ENCODE measurements at regions not wholly inside any gene's neighbourhood (a gene's known extent, or its start where the extent isn't known, plus 50 kb on each side); places are given as distances from the start of the nearest gene placed in this dataset.

GRCh38 chr18:10122988-10123950, 209.5 kb downstream of the VAPA start:
- no peak for TF ChIP-seq CTCF (IDR thresholded peaks at IDR 0.05; ENCODE audit: low read depth, low read length, poor library complexity, severe bottlenecking)
- no peak for TF ChIP-seq EZH2phosphoT487 (IDR thresholded peaks at IDR 0.05; ENCODE audit: borderline replicate concordance, low read length)
- Histone ChIP-seq H3K27ac (ENCODE audit: low read depth, low read length) (no peak overlapping the region), H3K36me3 (ENCODE audit: control insufficient read depth, low read length) (no peaks in the 10 kb centered on the region), H3K79me2 (ENCODE audit: control insufficient read depth, low read length) (no peaks in the 10 kb centered on the region), H3K4me2 (ENCODE audit: low read length) (no peak overlapping the region), H3K9me2 (replicated peaks; ENCODE audit: control insufficient read depth, low read length) (no peaks in the 10 kb centered on the region), H3F3A (ENCODE audit: control insufficient read depth, insufficient read depth) (no peaks in the 10 kb centered on the region), H3K4me1 (ENCODE audit: control insufficient read depth, low read length) (no peaks in the 10 kb centered on the region), H3K9me3 (ENCODE audit: control insufficient read depth, insufficient read depth, low read length) (peaks cover 3% of the 10 kb centered on the region; the same call in 1 of the 2 replicates), H4K20me1 (ENCODE audit: control insufficient read depth, insufficient read depth, low read depth, low read length) (no peaks in the 10 kb centered on the region), H3K27me3 (ENCODE audit: control insufficient read depth, low read length) (no peaks in the 10 kb centered on the region), H3K4me3 (ENCODE audit: low read length) (no peak overlapping the region)

DNA sequence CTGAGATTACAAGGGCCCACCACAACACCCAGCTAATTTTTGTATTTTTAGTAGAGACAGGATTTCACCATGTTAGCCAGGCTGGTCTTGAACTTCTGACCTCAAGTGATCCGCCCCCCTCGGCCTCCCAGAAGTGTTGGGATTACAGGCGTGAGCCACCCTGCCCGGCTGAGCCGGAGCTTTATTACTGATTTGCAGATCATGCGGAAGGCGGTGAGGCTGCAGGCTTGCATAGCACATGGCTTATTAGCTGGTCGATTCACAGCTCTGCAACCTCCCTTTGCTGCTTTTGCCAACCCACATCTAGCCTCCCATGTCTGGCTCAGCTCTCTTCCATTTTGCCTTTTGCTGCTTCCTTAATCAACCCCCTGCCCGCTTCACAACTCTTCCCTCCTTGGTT, 210.3 kb downstream of the VAPA start:
- H3K27ac ChIP-seq (ENCODE audit: low read depth, low read length) = no peak overlapping the region
- 0 out of 2 replicates have a peak, but pooled peaks cover 3% of the 10 kb centered on the region for H3K9me3 ChIP-seq (ENCODE audit: control insufficient read depth, insufficient read depth, low read length)
- H3K36me3 ChIP-seq (ENCODE audit: control insufficient read depth, low read length) = no peaks in the 10 kb centered on the region
- no peaks in the 10 kb centered on the region for H3K9me2 ChIP-seq (replicated peaks; ENCODE audit: control insufficient read depth, low read length)
- no peaks in the 10 kb centered on the region for H4K20me1 ChIP-seq (ENCODE audit: control insufficient read depth, insufficient read depth, low read depth, low read length)
- H3K4me1 ChIP-seq (ENCODE audit: control insufficient read depth, low read length) = no peaks in the 10 kb centered on the region
- no peaks in the 10 kb centered on the region for H3K79me2 ChIP-seq (ENCODE audit: control insufficient read depth, low read length)
- TF ChIP-seq EZH2phosphoT487 (IDR thresholded peaks at IDR 0.05; ENCODE audit: borderline replicate concordance, low read length) = no peak
- TF ChIP-seq CTCF (IDR thresholded peaks at IDR 0.05; ENCODE audit: low read depth, low read length, poor library complexity, severe bottlenecking) = no peak
- H3K4me3 ChIP-seq (ENCODE audit: low read length) = no peak overlapping the region
- no peak overlapping the region for H3K4me2 ChIP-seq (ENCODE audit: low read length)
- H3F3A ChIP-seq (ENCODE audit: control insufficient read depth, insufficient read depth) = no peaks in the 10 kb centered on the region
- H3K27me3 ChIP-seq (ENCODE audit: control insufficient read depth, low read length) = no peaks in the 10 kb centered on the region

DNA sequence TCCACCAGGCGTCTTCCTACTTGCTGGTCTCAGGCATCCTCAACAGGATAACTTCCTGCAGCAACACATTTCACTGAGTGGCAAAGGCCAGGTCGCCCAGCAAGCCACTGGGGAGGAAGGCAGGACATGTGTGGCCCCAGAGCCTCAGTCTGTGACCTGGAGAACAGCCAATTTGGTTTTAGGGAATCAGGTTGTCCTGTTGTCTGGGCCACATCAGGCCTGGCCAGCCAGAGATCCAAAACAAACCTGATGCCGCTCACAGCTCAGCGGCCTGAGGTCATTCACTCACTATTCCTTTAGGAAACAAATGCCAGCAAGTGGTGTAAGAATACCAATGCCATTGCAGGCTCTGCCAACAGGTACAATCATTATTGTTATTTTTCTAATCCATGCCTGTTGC, 210.7 kb downstream of the VAPA start:
- TF ChIP-seq EZH2phosphoT487 (IDR thresholded peaks at IDR 0.05; ENCODE audit: borderline replicate concordance, low read length) (no peak), CTCF (IDR thresholded peaks at IDR 0.05; ENCODE audit: low read depth, low read length, poor library complexity, severe bottlenecking) (no peak)
- Histone ChIP-seq H3F3A (ENCODE audit: control insufficient read depth, insufficient read depth) (no peaks in the 10 kb centered on the region), H3K4me1 (ENCODE audit: control insufficient read depth, low read length) (no peaks in the 10 kb centered on the region), H3K9me2 (replicated peaks; ENCODE audit: control insufficient read depth, low read length) (no peaks in the 10 kb centered on the region), H3K4me3 (ENCODE audit: low read length) (no peak overlapping the region), H3K4me2 (ENCODE audit: low read length) (no peak overlapping the region), H4K20me1 (ENCODE audit: control insufficient read depth, insufficient read depth, low read depth, low read length) (no peaks in the 10 kb centered on the region), H3K27me3 (ENCODE audit: control insufficient read depth, low read length) (no peaks in the 10 kb centered on the region), H3K79me2 (ENCODE audit: control insufficient read depth, low read length) (no peaks in the 10 kb centered on the region), H3K27ac (ENCODE audit: low read depth, low read length) (no peak overlapping the region), H3K9me3 (ENCODE audit: control insufficient read depth, insufficient read depth, low read length) (0 out of 2 replicates have a peak, but pooled peaks cover 2% of the 10 kb centered on the region), H3K36me3 (ENCODE audit: control insufficient read depth, low read length) (no peaks in the 10 kb centered on the region)
